ENCODE measurements at regions not wholly inside any gene's neighbourhood (a gene's known extent, or its start where the extent isn't known, plus 50 kb on each side); places are given as distances from the start of the nearest gene placed in this dataset.

DNA sequence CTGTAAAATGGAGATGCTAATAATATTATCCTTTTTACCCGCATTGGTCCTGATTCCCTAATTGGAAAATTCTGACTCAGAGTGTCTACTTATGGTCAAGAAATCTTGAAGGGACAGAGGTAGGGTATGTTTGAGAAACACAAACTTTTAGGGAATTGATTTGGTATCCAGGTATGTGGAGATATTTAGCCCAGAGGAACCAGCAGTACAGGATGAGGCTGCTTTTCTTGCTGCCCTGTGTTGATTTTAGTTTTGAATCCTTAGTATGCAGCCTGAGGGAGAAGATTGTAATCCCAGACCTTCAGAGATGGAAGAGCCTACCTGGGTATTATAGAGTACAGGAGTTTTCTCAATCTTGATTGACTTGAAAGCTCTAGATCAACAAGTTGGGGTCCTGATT lies 569.1 kb downstream of the PDCD6IP start:
- TF ChIP-seq POLR2A (IDR thresholded peaks at IDR 0.05) (no peak), CTCF (IDR thresholded peaks at IDR 0.05) (no peak)
